AG10803 (cell line): ENCODE measurements at regions not wholly inside any gene's neighbourhood (a gene's known extent, or its start where the extent isn't known, plus 50 kb on each side); places are given as distances from the start of the nearest gene placed in this dataset.

Experiments used
- DNase-seq: peaks from one replicate; pipeline ENCODE4 v3.0.0; 2010; ENCODE audit warnings: low read depth
- H3K4me3 ChIP-seq: 2 replicates; pipeline ENCODE4 v1.5.1; 2011; ENCODE audit warnings: mild to moderate bottlenecking, low read length, control low read depth
- CTCF ChIP-seq: conservative IDR thresholded peaks from 2 replicates; pipeline ENCODE4 v1.5.1; 2011; ENCODE audit warnings: mild to moderate bottlenecking, low read length, control low read depth, inconsistent platforms

GRCh38 chr6:22219925-22220324 is 76.9 kb downstream of the PRL start:
- H3K4me3 ChIP-seq, result no peak overlapping the region
- no peak for TF ChIP-seq CTCF
- no peak for DNase-seq

- DNase-seq, result no peak
- TF ChIP-seq CTCF, result no peak
- no peak overlapping the region for H3K4me3 ChIP-seq
These were observed 75.6 kb downstream of the PRL start for GRCh38 chr6:22221211-22221610.

- no peak for DNase-seq
- no peak overlapping the region for H3K4me3 ChIP-seq
- no peak for TF ChIP-seq CTCF
These were observed 75.2 kb downstream of the PRL start for GRCh38 chr6:22221630-22222029.

GRCh38 chr6:22222469-22222868 is 74.4 kb downstream of the PRL start:
- TF ChIP-seq CTCF, result no peak
- H3K4me3 ChIP-seq, result no peak overlapping the region
- DNase-seq, result no peak

- DNase-seq, result peak; percentile 13
- no peak for TF ChIP-seq CTCF
- no peak overlapping the region for H3K4me3 ChIP-seq
These were observed 68.8 kb downstream of the PRL start for GRCh38 chr6:22227824-22228610.

GRCh38 chr6:22231050-22231449 is 65.8 kb downstream of the PRL start:
- H3K4me3 ChIP-seq, result no peak overlapping the region
- DNase-seq, result no peak
- TF ChIP-seq CTCF, result no peak

- DNase-seq, result no peak
- no peak overlapping the region for H3K4me3 ChIP-seq
- no peak for TF ChIP-seq CTCF
These were observed 65.2 kb downstream of the PRL start for GRCh38 chr6:22231616-22232015.
